Endodermal cell (in vitro differentiated cells): ENCODE measurements at regions not wholly inside any gene's neighbourhood (a gene's known extent, or its start where the extent isn't known, plus 50 kb on each side); places are given as distances from the start of the nearest gene placed in this dataset.
A peak's percentile ranks its signal among the peaks of the same experiment; 100 is the strongest.

Experiments
- DNase-seq: peaks from one replicate; pipeline ENCODE4 v3.0.0-alpha.2; 2017
- H3K27ac ChIP-seq: 2 replicates; pipeline ENCODE4 v1.5.1; 2013; ENCODE audit warnings: mild to moderate bottlenecking, low read depth, low read length, moderate library complexity
- H3K27me3 ChIP-seq: 2 replicates; pipeline ENCODE4 v1.6.1; 2013; ENCODE audit warnings: mild to moderate bottlenecking, low read length, moderate library complexity; ENCODE audit not compliant: insufficient read depth, control insufficient read depth, poor library complexity, severe bottlenecking
- H3K36me3 ChIP-seq: 2 replicates; pipeline ENCODE4 v1.7.0; 2013; ENCODE audit warnings: mild to moderate bottlenecking, low read length, moderate library complexity; ENCODE audit not compliant: control insufficient read depth, insufficient read depth
- H3K4me1 ChIP-seq: one replicate; pipeline ENCODE4 v1.7.0; 2013; ENCODE audit warnings: low read length; ENCODE audit not compliant: control insufficient read depth, insufficient read depth
- H3K4me3 ChIP-seq: 2 replicates; pipeline ENCODE4 v1.5.1; 2013; ENCODE audit warnings: mild to moderate bottlenecking, low read length, moderate library complexity
- H3K9ac ChIP-seq: 2 replicates; pipeline ENCODE4 v1.6.1; 2013; ENCODE audit warnings: mild to moderate bottlenecking, low read length, moderate library complexity; ENCODE audit not compliant: poor library complexity, severe bottlenecking; ENCODE audit errors: extremely low read depth
- H3K9me3 ChIP-seq: 2 replicates; pipeline ENCODE4 v1.6.1; 2013; ENCODE audit warnings: mild to moderate bottlenecking, low read length, moderate library complexity; ENCODE audit not compliant: control insufficient read depth
- H3K27ac Mint-ChIP-seq: 2 replicates; pipeline ENCODE4 v1.8.0; 2020; ENCODE audit warnings: mixed read lengths
- H3K27me3 Mint-ChIP-seq: 2 replicates; pipeline ENCODE4 v1.8.0; 2021; ENCODE audit warnings: mild to moderate bottlenecking, mixed read lengths; ENCODE audit not compliant: insufficient read depth
- H3K36me3 Mint-ChIP-seq: 2 replicates; pipeline ENCODE4 v1.8.0; 2020; ENCODE audit warnings: low read depth, mixed read lengths
- H3K4me1 Mint-ChIP-seq: 2 replicates; pipeline ENCODE4 v1.8.0; 2020; ENCODE audit warnings: mixed read lengths
- H3K4me3 Mint-ChIP-seq: 2 replicates; pipeline ENCODE4 v1.8.0; 2020; ENCODE audit warnings: mild to moderate bottlenecking, moderate library complexity, mixed read lengths
- H3K9me3 Mint-ChIP-seq: 2 replicates; pipeline ENCODE4 v1.8.0; 2020; ENCODE audit warnings: mild to moderate bottlenecking, mixed read lengths
- CTCF ChIP-seq: fragments of 200-600 bp; sonication (generic); conservative IDR thresholded peaks from 2 replicates; pipeline ENCODE4 v1.5.0; 2021; ENCODE audit warnings: antibody characterized with exemption, mild to moderate bottlenecking
- WGBS, 2 experiments: methylation state at CpG; one replicate each; pipeline versions ENCODE4 v1.1.5 to v1.1.7; 2013; ENCODE audit warnings: missing lambda C conversion rate in 2 of 2, mixed read lengths in 1 of 2; ENCODE audit not compliant: insufficient coverage in 1 of 2, insufficient read length in 1 of 2; 5-methylcytosine and 5-hydroxymethylcytosine counted together

GRCh38 chr2:217477583-217477982, 525.2 kb downstream of the TNS1 start:
- Histone ChIP-seq H3K4me1 (peaks cover 5% of the 10 kb centered on the region), H3K9me3 (peaks cover 5% of the 10 kb centered on the region), H3K4me3 (no peak overlapping the region), H3K9ac (no peak overlapping the region), H3K36me3 (no peaks in the 10 kb centered on the region), H3K27me3 (no peaks in the 10 kb centered on the region), H3K27ac (no peak overlapping the region)
- TF ChIP-seq CTCF, result peak; percentile 65
- no peak overlapping the region for H3K4me3 Mint-ChIP-seq
- H3K27me3 Mint-ChIP-seq, result no peaks in the 10 kb centered on the region
- H3K27ac Mint-ChIP-seq, result no peak overlapping the region
- no peaks in the 10 kb centered on the region for H3K9me3 Mint-ChIP-seq
- peak; percentile 59 for DNase-seq
- no peaks in the 10 kb centered on the region for H3K36me3 Mint-ChIP-seq
- peaks cover 32% of the 10 kb centered on the region for H3K4me1 Mint-ChIP-seq

GRCh38 chr2:217475791-217476190, 527.0 kb downstream of the TNS1 start:
- Mint-ChIP-seq H3K27me3 (no peaks in the 10 kb centered on the region), H3K9me3 (no peaks in the 10 kb centered on the region), H3K4me1 (peaks cover 28% of the 10 kb centered on the region), H3K36me3 (no peaks in the 10 kb centered on the region), H3K4me3 (no peak overlapping the region), H3K27ac (no peak overlapping the region)
- peaks cover 5% of the 10 kb centered on the region for H3K4me1 ChIP-seq
- no peak for DNase-seq
- H3K27me3 ChIP-seq, result no peaks in the 10 kb centered on the region
- no peaks in the 10 kb centered on the region for H3K9me3 ChIP-seq
- 90 to 95% methylated on average over 2 to 4 of the region's 4 CpGs for WGBS, 2 experiments
- no peak for TF ChIP-seq CTCF
- no peak overlapping the region for H3K27ac ChIP-seq
- H3K9ac ChIP-seq, result no peak overlapping the region
- H3K36me3 ChIP-seq, result no peaks in the 10 kb centered on the region
- H3K4me3 ChIP-seq, result no peak overlapping the region

- Histone ChIP-seq H3K4me1 (peaks cover 5% of the 10 kb centered on the region), H3K9me3 (no peaks in the 10 kb centered on the region), H3K36me3 (no peaks in the 10 kb centered on the region), H3K4me3 (no peak overlapping the region), H3K27ac (no peak overlapping the region), H3K9ac (no peak overlapping the region), H3K27me3 (no peaks in the 10 kb centered on the region)
- Mint-ChIP-seq H3K27ac (no peak overlapping the region), H3K9me3 (no peaks in the 10 kb centered on the region), H3K36me3 (no peaks in the 10 kb centered on the region), H3K4me3 (no peak overlapping the region), H3K4me1 (peaks cover 28% of the 10 kb centered on the region), H3K27me3 (no peaks in the 10 kb centered on the region)
- DNase-seq, result no peak
- 82 to 96% methylated on average over 1 to 2 of the region's 2 CpGs for WGBS, 2 experiments
- no peak for TF ChIP-seq CTCF
Measured at GRCh38 chr2:217475101-217475500, 527.7 kb downstream of the TNS1 start.
